WI38 (cell line): ENCODE measurements at regions not wholly inside any gene's neighbourhood (a gene's known extent, or its start where the extent isn't known, plus 50 kb on each side); places are given as distances from the start of the nearest gene placed in this dataset.

Experiments
- H3K4me3 ChIP-seq: 2 replicates; pipeline ENCODE4 v1.5.1; 2011; ENCODE audit warnings: low read depth, mild to moderate bottlenecking, control low read depth, low read length
- CTCF ChIP-seq: IDR thresholded peaks from 2 replicates; pipeline ENCODE4 v1.5.1; 2012; ENCODE audit warnings: low read depth, mild to moderate bottlenecking, control low read depth, low read length

DNA sequence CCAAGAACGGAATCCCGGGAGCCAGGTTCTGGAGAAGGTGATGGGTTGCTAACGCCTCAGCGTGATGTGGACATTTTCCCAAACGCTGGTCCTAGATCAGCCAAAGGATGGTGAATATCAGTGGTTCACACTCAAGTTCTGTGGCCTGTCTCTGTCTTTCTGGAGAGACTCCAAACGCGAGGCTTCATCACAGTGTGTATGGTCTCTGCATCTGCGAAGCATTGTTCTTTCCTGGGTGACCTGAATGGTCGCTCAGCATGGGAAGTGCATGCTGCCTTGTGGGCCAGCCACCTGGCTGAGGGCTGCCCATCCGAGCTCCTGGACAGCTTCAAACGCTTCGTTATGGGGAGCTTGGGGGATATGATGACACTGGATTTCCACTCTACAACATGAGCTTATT, 810.0 kb downstream of the TBC1D22A start:
- TF ChIP-seq CTCF, result no peak
- H3K4me3 ChIP-seq, result no peak overlapping the region

GRCh38 chr22:47571616-47572015, 809.2 kb downstream of the TBC1D22A start:
- no peak overlapping the region for H3K4me3 ChIP-seq
- TF ChIP-seq CTCF, result no peak

DNA sequence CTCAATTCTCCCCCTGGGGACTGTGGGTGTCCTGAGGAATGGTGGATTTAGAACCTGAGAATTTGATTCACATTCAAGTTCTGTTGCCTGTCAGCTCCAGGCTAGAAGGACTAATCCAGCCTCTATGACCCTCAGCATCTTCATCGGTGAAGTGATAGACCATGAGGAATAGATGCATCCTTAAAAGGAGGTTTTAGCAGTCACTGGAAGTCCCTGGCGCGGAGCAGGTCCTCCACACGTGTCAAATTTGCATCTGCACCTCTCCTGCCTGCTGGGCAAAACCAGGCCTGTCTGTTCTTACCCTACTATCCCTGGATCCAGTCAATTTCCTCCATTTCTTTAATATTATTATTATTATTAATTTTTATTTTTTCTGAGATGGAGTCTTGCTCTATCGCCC, 808.4 kb downstream of the TBC1D22A start:
- no peak for TF ChIP-seq CTCF
- no peak overlapping the region for H3K4me3 ChIP-seq

- TF ChIP-seq CTCF, result no peak
These were observed 807.8 kb downstream of the TBC1D22A start for GRCh38 chr22:47570300-47570685.

GRCh38 chr22:47569389-47570299, 807.2 kb downstream of the TBC1D22A start:
- TF ChIP-seq CTCF, result no peak
- H3K4me3 ChIP-seq, result no peak overlapping the region

More at GRCh38 chr22:47570300-47570685, 807.8 kb downstream of the TBC1D22A start:
- H3K4me3 ChIP-seq, result no peak overlapping the region

GRCh38 chr22:47568700-47569099, 806.2 kb downstream of the TBC1D22A start:
- no peak for TF ChIP-seq CTCF
- H3K4me3 ChIP-seq, result no peak overlapping the region
